ENCODE measurements at regions not wholly inside any gene's neighbourhood (a gene's known extent, or its start where the extent isn't known, plus 50 kb on each side); places are given as distances from the start of the nearest gene placed in this dataset.

DNA sequence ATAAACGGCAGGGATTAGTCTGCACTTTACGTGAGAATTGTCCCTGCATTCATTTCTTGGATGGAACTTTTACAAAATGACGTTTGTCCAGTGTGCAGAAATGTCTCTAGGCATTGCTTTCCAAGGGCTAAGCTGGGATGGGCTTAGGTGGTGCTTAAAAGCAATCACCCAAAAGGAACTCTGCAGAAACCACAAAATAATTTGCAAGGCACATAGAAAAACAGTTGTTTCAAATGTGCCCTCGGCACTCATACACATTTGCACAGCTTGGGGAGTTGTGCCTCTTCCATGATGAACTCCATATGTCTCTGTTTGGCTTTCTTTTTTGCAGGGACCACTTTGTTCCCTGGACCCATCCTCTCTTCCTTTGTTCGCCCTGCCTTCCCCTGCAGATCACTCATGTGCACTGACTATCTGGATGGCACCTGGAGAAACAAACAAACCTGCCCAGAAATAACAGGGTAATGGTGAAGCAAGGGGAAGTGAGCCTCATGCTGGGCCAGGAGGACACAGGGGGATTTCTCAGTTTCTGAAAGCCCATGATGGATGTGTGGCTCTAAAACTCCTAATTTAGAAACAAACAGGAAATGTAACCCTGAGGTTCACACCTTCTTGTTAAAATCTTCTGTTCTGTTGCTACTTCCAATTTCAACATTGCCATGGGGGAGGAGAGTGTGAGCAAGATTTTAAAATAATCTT lies 150.2 kb downstream of the SNX19 start:
- no peaks in the 10 kb centered on the region for H4K20me1 ChIP-seq (ENCODE audit: control insufficient read depth, insufficient read depth, insufficient read length)
- TF ChIP-seq, protein P1, sequence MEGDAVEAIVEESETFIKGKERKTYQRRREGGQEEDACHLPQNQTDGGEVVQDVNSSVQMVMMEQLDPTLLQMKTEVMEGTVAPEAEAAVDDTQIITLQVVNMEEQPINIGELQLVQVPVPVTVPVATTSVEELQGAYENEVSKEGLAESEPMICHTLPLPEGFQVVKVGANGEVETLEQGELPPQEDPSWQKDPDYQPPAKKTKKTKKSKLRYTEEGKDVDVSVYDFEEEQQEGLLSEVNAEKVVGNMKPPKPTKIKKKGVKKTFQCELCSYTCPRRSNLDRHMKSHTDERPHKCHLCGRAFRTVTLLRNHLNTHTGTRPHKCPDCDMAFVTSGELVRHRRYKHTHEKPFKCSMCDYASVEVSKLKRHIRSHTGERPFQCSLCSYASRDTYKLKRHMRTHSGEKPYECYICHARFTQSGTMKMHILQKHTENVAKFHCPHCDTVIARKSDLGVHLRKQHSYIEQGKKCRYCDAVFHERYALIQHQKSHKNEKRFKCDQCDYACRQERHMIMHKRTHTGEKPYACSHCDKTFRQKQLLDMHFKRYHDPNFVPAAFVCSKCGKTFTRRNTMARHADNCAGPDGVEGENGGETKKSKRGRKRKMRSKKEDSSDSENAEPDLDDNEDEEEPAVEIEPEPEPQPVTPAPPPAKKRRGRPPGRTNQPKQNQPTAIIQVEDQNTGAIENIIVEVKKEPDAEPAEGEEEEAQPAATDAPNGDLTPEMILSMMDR (conservative IDR thresholded peaks at IDR 0.05) = no peak
- H2BK15ac ChIP-seq (ENCODE audit: low read depth, low read length) = no peak overlapping the region
- H3K4me1 ChIP-seq (ENCODE audit: insufficient read depth, low read length) = peaks cover 10% of the 10 kb centered on the region; the same call in 1 of the 2 replicates
- Mint-ChIP-seq H3K4me1 (peaks cover 21 to 27% of the 10 kb centered on the region in 2 experiments), H3K36me3 (ENCODE audit: insufficient read depth in 1 of 3, low read depth in 3 of 3) (peaks cover 0 to 6% (median 0%) of the 10 kb centered on the region in 3 experiments; a peak in 3 of 7 replicates), H3K27me3 (ENCODE audit: low read depth) (peaks cover 11% of the 10 kb centered on the region), H3K9me3 (peaks cover 0 to 4% of the 10 kb centered on the region in 2 experiments; a peak in 3 of 5 replicates), H3K4me3 (no peak overlapping the region), H3K27ac (no peak overlapping the region)
- no peak overlapping the region for H2BK12ac ChIP-seq (ENCODE audit: insufficient read length, low read depth, low read length)
- no peak overlapping the region for H3K9ac ChIP-seq (ENCODE audit: extremely low read depth, insufficient read length, low read length)
- H2BK20ac ChIP-seq (ENCODE audit: low read depth, low read length, poor library complexity, severe bottlenecking) = no peak overlapping the region
- no peak overlapping the region for H3T11ph ChIP-seq (ENCODE audit: low read length)
- no peak overlapping the region for H2AFZ ChIP-seq (ENCODE audit: low read length)
- no peak overlapping the region for H3K4me2 ChIP-seq (ENCODE audit: insufficient read depth, insufficient read length, low read length)
- H3K18ac ChIP-seq (ENCODE audit: insufficient read length, low read depth, low read length) = no peak overlapping the region
- no CpG with 5 or more reads among the region's 5 CpGs for WGBS (ENCODE audit: extremely low coverage, insufficient read length, low lambda C conversion rate)
- no peak overlapping the region for H2AK5ac ChIP-seq (ENCODE audit: insufficient read length, low read length)
- no peaks in the 10 kb centered on the region for H3K9me3 ChIP-seq (ENCODE audit: control insufficient read depth, low read depth, low read length)
- no peaks in the 10 kb centered on the region for H3K79me1 ChIP-seq (ENCODE audit: insufficient read depth, low read depth, low read length, poor library complexity, severe bottlenecking)
- no peak overlapping the region for H2BK120ac ChIP-seq (ENCODE audit: low read depth, low read length, poor library complexity, severe bottlenecking)
- DNase-seq = no peak
- no peak overlapping the region for H3K14ac ChIP-seq (ENCODE audit: insufficient read depth, low read length)
- H3K56ac ChIP-seq (ENCODE audit: insufficient read length, low read depth, low read length) = no peak overlapping the region
- no peak overlapping the region for H3K4ac ChIP-seq (ENCODE audit: low read depth, low read length)
- no peaks in the 10 kb centered on the region for H3K79me2 ChIP-seq (ENCODE audit: insufficient read depth, low read length)
- H3K27me3 ChIP-seq (ENCODE audit: insufficient read depth, low read length) = no peaks in the 10 kb centered on the region; the same call in 1 of the 2 replicates
- H4K5ac ChIP-seq (ENCODE audit: insufficient read length, low read depth, low read length) = no peak overlapping the region
- H4K91ac ChIP-seq (ENCODE audit: insufficient read length, low read depth, low read length) = no peak overlapping the region
- no peaks in the 10 kb centered on the region for H3K23me2 ChIP-seq (ENCODE audit: insufficient read length, low read depth, low read length, poor library complexity, severe bottlenecking)
- H3K23ac ChIP-seq (ENCODE audit: insufficient read length, low read depth, low read length) = no peak overlapping the region
- no peak overlapping the region for H3K27ac ChIP-seq (ENCODE audit: insufficient read length, low read depth, low read length)
- H2BK5ac ChIP-seq (ENCODE audit: insufficient read length, low read length) = no peak overlapping the region
- no peak overlapping the region for H4K8ac ChIP-seq (replicated peaks; ENCODE audit: insufficient read length, low read depth, low read length)

All from H9 (cell line).